ENCODE measurements at regions not wholly inside any gene's neighbourhood (a gene's known extent, or its start where the extent isn't known, plus 50 kb on each side); places are given as distances from the start of the nearest gene placed in this dataset.

DNA sequence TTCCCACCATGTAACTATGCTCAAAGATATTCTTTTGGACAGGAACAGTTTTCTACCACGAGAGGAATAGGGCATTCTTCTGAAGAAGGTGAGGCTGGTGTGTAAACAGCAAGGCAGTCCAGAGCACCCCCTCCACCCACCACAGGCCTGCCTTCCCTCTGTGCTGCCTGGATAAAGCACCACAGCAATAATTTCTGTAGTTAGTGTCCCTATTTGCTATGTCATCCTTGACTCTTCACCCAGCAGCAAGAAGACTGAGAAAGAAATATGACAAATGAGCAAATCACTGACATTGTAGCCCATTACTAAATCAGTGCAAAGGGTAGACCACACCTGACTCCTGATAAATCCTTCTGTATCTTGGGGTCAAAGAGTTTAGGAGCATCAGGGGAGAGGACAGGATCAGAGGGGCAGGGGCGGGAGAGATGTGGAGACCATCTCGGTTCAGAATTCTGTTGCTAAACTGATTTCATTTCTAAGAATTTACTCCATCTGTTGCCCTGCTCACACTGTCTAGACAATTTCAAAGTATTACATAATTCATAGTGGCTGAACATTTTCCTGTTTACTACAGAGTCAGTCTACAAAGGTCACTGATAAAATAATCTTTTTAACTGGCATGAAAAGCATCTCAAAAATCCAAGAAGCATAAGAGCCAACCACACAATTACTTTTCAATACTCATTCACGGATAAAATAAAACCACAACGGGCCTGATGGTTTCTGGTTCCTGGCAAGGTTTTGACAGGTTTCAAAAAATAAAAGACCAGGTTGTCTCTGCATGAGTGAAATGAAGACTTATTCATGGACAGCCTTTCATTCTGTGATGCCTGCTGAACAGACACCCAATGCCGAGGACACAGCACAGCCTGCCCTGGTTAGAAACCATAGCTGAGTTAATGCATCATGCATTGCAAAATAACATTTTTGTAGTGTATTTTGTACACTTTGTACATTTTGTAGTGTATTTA lies 88.4 kb upstream of the IRS2 start:
- no peaks in the 10 kb centered on the region for H3K36me3 Mint-ChIP-seq (ENCODE audit: low read depth, unreplicated experiment)
- H3K9me3 Mint-ChIP-seq (ENCODE audit: unreplicated experiment) = no peaks in the 10 kb centered on the region
- DNase-seq (ENCODE audit: low spot score) = no peak
- TF ChIP-seq, protein P1, sequence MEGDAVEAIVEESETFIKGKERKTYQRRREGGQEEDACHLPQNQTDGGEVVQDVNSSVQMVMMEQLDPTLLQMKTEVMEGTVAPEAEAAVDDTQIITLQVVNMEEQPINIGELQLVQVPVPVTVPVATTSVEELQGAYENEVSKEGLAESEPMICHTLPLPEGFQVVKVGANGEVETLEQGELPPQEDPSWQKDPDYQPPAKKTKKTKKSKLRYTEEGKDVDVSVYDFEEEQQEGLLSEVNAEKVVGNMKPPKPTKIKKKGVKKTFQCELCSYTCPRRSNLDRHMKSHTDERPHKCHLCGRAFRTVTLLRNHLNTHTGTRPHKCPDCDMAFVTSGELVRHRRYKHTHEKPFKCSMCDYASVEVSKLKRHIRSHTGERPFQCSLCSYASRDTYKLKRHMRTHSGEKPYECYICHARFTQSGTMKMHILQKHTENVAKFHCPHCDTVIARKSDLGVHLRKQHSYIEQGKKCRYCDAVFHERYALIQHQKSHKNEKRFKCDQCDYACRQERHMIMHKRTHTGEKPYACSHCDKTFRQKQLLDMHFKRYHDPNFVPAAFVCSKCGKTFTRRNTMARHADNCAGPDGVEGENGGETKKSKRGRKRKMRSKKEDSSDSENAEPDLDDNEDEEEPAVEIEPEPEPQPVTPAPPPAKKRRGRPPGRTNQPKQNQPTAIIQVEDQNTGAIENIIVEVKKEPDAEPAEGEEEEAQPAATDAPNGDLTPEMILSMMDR (IDR thresholded peaks at IDR 0.05; ENCODE audit: unreplicated experiment) = no peak
- H3K27ac Mint-ChIP-seq (ENCODE audit: unreplicated experiment) = no peak overlapping the region
- no peak overlapping the region for H3K4me3 Mint-ChIP-seq (ENCODE audit: unreplicated experiment)
- peaks cover 13% of the 10 kb centered on the region for H3K4me1 Mint-ChIP-seq (ENCODE audit: unreplicated experiment)
- H3K27me3 Mint-ChIP-seq (ENCODE audit: unreplicated experiment) = peaks cover 1% of the 10 kb centered on the region

DNA sequence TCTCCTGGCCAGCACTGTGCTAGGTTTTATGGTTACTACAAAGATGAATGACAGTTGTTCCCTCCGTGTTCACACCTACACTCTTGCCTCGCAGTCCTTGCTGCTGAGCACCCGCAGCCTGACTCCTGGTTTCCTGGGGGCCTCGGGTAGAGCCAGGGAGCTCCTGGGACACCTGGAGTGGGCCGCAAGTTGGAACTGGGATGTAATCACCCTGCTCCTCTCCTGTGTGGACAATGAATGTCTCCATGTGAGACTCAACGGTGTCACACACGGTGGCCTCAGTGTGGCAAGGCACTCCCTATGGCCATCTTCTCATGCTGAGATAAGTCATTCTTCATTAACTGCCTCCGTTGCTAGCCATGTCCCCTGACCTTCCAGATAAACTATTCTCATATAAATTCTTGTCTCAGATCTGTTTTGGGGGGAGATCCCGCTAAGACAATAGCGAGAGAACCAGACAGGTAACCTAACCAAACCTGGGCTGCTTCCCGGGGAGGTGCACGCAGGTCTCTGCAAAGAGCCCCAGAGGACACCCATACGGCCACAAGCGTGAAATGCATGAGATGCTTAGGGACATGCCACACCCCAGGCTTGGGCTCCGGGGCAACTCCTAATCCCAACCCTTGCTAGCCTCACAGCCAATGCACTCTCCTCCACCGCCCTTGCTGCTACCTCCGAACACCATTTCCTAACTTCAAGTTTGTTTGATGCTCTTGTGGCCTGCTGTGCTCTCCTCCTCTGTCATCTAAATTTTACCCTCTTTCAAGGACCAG lies 87.2 kb upstream of the IRS2 start:
- TF ChIP-seq, protein P1 (IDR thresholded peaks at IDR 0.05; ENCODE audit: unreplicated experiment) = no peak
- Mint-ChIP-seq H3K4me1 (ENCODE audit: unreplicated experiment) (peaks cover 19% of the 10 kb centered on the region), H3K27me3 (ENCODE audit: unreplicated experiment) (peaks cover 4% of the 10 kb centered on the region), H3K4me3 (ENCODE audit: unreplicated experiment) (no peak overlapping the region), H3K27ac (ENCODE audit: unreplicated experiment) (no peak overlapping the region), H3K36me3 (ENCODE audit: low read depth, unreplicated experiment) (no peaks in the 10 kb centered on the region), H3K9me3 (ENCODE audit: unreplicated experiment) (no peaks in the 10 kb centered on the region)
- DNase-seq (ENCODE audit: low spot score) = no peak

DNA sequence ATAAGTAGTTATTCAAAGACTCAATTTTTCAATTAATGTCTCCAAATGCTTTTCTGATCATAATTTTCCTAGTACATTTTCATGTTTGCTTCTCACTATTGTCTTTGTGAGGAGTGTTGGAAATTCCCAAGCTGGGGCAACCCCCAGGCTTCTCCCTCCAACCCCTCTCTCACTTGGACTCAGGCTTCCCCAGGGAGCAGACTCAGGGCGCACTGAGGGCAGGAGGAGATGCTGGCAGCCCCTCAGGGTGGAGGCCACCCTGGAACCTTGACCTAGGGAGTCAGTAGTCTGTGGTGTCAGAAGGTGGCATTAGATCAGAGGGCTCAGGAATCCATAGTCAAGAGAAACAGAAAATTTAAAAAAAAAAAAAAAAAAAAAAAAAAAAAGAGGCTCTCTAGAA lies 86.5 kb upstream of the IRS2 start:
- no peak overlapping the region for H3K27ac Mint-ChIP-seq (ENCODE audit: unreplicated experiment)
- H3K4me3 Mint-ChIP-seq (ENCODE audit: unreplicated experiment) = no peak overlapping the region
- H3K9me3 Mint-ChIP-seq (ENCODE audit: unreplicated experiment) = no peaks in the 10 kb centered on the region
- TF ChIP-seq, protein P1 (IDR thresholded peaks at IDR 0.05; ENCODE audit: unreplicated experiment) = no peak
- peaks cover 19% of the 10 kb centered on the region for H3K4me1 Mint-ChIP-seq (ENCODE audit: unreplicated experiment)
- no peaks in the 10 kb centered on the region for H3K36me3 Mint-ChIP-seq (ENCODE audit: low read depth, unreplicated experiment)
- no peak for DNase-seq (ENCODE audit: low spot score)
- peaks cover 4% of the 10 kb centered on the region for H3K27me3 Mint-ChIP-seq (ENCODE audit: unreplicated experiment)

GRCh38 chr13:109870696-109871370 lies 84.5 kb upstream of the IRS2 start:
- Mint-ChIP-seq H3K27me3 (ENCODE audit: unreplicated experiment) (peaks cover 4% of the 10 kb centered on the region), H3K4me3 (ENCODE audit: unreplicated experiment) (no peak overlapping the region), H3K4me1 (ENCODE audit: unreplicated experiment) (peaks cover 19% of the 10 kb centered on the region), H3K36me3 (ENCODE audit: low read depth, unreplicated experiment) (no peaks in the 10 kb centered on the region), H3K9me3 (ENCODE audit: unreplicated experiment) (no peaks in the 10 kb centered on the region), H3K27ac (ENCODE audit: unreplicated experiment) (no peak overlapping the region)
- TF ChIP-seq, protein P1 (IDR thresholded peaks at IDR 0.05; ENCODE audit: unreplicated experiment) = no peak
- DNase-seq (ENCODE audit: low spot score) = no peak

Measured in endothelial cell (in vitro differentiated cells).